K562 (cell line): ENCODE measurements at regions not wholly inside any gene's neighbourhood (a gene's known extent, or its start where the extent isn't known, plus 50 kb on each side); places are given as distances from the start of the nearest gene placed in this dataset.

ENCODE experiments used
- ATAC-seq: fragments of 200-7000 bp; cut with Tn5 transposase; 3 replicates; pipeline ENCODE4 v1.9.1; 2020; ENCODE audit warnings: moderate library complexity
- BruUV-seq: library from RNA; stranded (reverse); fragments of 400-500 nt; replicated peaks from 2 replicates; lab custom pipeline; 2021; lab: Mats Ljungman, UMichigan
- CTCF ChIA-PET: fragments of 300-600 bp; formaldehyde crosslinking; extraction: SDS; loops from one replicate; lab custom pipeline; 2021; ENCODE audit warnings: low intra/inter-chr PET ratio; lab: Yijun Ruan, JAX
- POLR2A ChIA-PET: fragments of 300-600, 350-650 bp; sonication (Branson Sonifier 250); formaldehyde crosslinking; extraction: SDS; loops from one replicate; lab custom pipeline; 2021; ENCODE audit warnings: antibody characterized with exemption, inconsistent platforms; lab: Yijun Ruan, JAX
- DNase-seq, 4 experiments: peaks; one replicate each; pipeline versions ENCODE4 v3.0.0 to v3.0.0-alpha.2; 2011 to 2018; ENCODE audit warnings: low spot score in 3 of 4, mixed read lengths in 3 of 4; ENCODE audit errors: extremely low read depth in 1 of 4
- FAIRE-seq: peaks from 2 replicates; lab custom pipeline; 2011; peaks lifted over from hg19 to GRCh38; lab: Jason Lieb, UNC
- H2AFZ ChIP-seq: 2 replicates; pipeline ENCODE4 v1.6.0; 2011; ENCODE audit warnings: low read depth, low read length, control low read depth, inconsistent platforms
- H3K27ac ChIP-seq: fragments of 200-600 bp; 3 replicates; pipeline ENCODE4 v1.8.0; 2011; ENCODE audit warnings: low read depth, mild to moderate bottlenecking, control low read depth, inconsistent platforms, low read length, moderate library complexity, mixed read lengths; ENCODE audit errors: extremely low read depth
- H3K27me3 ChIP-seq, 2 experiments: fragments of 300-600 bp in 1 of 2; 2 replicates in 1 of 2; 3 replicates in 1 of 2; pipeline versions ENCODE4 v1.6.0 to v1.8.0; 2011; ENCODE audit warnings: inconsistent platforms in 2 of 2, low read length in 2 of 2, mild to moderate bottlenecking in 1 of 2, mixed read lengths in 1 of 2, moderate library complexity in 1 of 2; ENCODE audit not compliant: control insufficient read depth in 2 of 2, insufficient read depth in 2 of 2
- H3K36me3 ChIP-seq: fragments of 300-600 bp; 3 replicates; pipeline ENCODE4 v1.8.0; 2011; ENCODE audit warnings: mild to moderate bottlenecking, low read length, inconsistent platforms; ENCODE audit not compliant: control insufficient read depth, insufficient read depth
- H3K4me1 ChIP-seq, 2 experiments: fragments of 200-600 bp in 1 of 2; replicated peaks in 1 of 2; 2 replicates in 1 of 2; 3 replicates in 1 of 2; pipeline versions ENCODE4 v1.5.1 to v1.8.0; 2011; ENCODE audit warnings: inconsistent platforms in 2 of 2, low read length in 2 of 2, mild to moderate bottlenecking in 1 of 2, mixed read lengths in 1 of 2, moderate library complexity in 1 of 2; ENCODE audit not compliant: control insufficient read depth in 2 of 2, insufficient read depth in 2 of 2
- H3K4me2 ChIP-seq: 2 replicates; pipeline ENCODE4 v1.6.1; 2011; ENCODE audit warnings: low read length, control low read depth, inconsistent platforms, mixed read lengths; ENCODE audit not compliant: insufficient read depth
- H3K4me3 ChIP-seq: fragments of 200-600 bp; sonication (generic), shearing (Covaris generic); 2 replicates; pipeline ENCODE4 v1.5.1; 2016; ENCODE audit warnings: control low read depth, inconsistent platforms
- H3K79me2 ChIP-seq: fragments of 200-600 bp; 3 replicates; pipeline ENCODE4 v1.8.0; 2011; ENCODE audit warnings: low read length, inconsistent platforms; ENCODE audit not compliant: control insufficient read depth, insufficient read depth
- H3K9ac ChIP-seq, 2 experiments: 2 replicates each; pipeline versions ENCODE4 v1.6.0 to v1.6.1; 2011; ENCODE audit warnings: low read depth in 2 of 2, low read length in 2 of 2, control low read depth in 1 of 2, inconsistent platforms in 1 of 2, mild to moderate bottlenecking in 1 of 2, mixed read lengths in 1 of 2; ENCODE audit not compliant: insufficient read depth in 1 of 2
- H3K9me1 ChIP-seq: one replicate; pipeline ENCODE4 v1.6.0; 2011; ENCODE audit warnings: inconsistent platforms, mild to moderate bottlenecking, low read length, moderate library complexity; ENCODE audit not compliant: control insufficient read depth, insufficient read depth
- H3K9me3 ChIP-seq: replicated peaks from 2 replicates; pipeline ENCODE4 v1.5.1; 2011; ENCODE audit warnings: low read depth, low read length, inconsistent platforms; ENCODE audit not compliant: control insufficient read depth, insufficient read depth
- H4K20me1 ChIP-seq: replicated peaks from 2 replicates; pipeline ENCODE4 v1.6.1; 2011; ENCODE audit warnings: low read length, inconsistent platforms, mixed read lengths; ENCODE audit not compliant: control insufficient read depth, insufficient read depth
- EP300 ChIP-seq: IDR thresholded peaks from 2 replicates; pipeline ENCODE4 v1.6.1; 2012; ENCODE audit warnings: low read length, improper control_type of control experiment
- GABPA ChIP-seq: fragments of 200-800 bp; sonication (Bioruptor generic); conservative IDR thresholded peaks from 2 replicates; pipeline ENCODE4 v1.6.1; 2016; ENCODE audit warnings: low read depth, missing genetic modification characterization, missing compliant biosample characterization
- HCFC1 ChIP-seq: IDR thresholded peaks from 2 replicates; pipeline ENCODE4 v1.6.1; 2012; ENCODE audit warnings: low read depth, low read length, improper control_type of control experiment
- NBN ChIP-seq: fragments of 450-650 bp; IDR thresholded peaks from 2 replicates; pipeline ENCODE4 v1.6.1; 2016; ENCODE audit warnings: low read depth, mild to moderate bottlenecking
- PURB ChIP-seq: sonication (generic); formaldehyde crosslinking; IDR thresholded peaks from 2 replicates; pipeline ENCODE4 v1.9.0; 2021; ENCODE audit warnings: low read depth, mild to moderate bottlenecking, missing genetic modification reagents
- ZNF124 ChIP-seq: sonication (generic); formaldehyde crosslinking; IDR thresholded peaks from 2 replicates; pipeline ENCODE4 v1.8.1; 2022; ENCODE audit warnings: missing genetic modification reagents
- in situ Hi-C: fragments of 300-500 bp; cut with MboI; formaldehyde crosslinking; loops from 4 replicates; pipeline ENCODE4 v1.15.0; 2018; ENCODE audit warnings: inconsistent platforms, mixed read lengths
- intact Hi-C: fragments of 100-400 bp; cut with micrococcal nuclease; formaldehyde crosslinking; loops from 2 replicates; pipeline ENCODE4 v1.14.2; 2022
- TF ChIP-seq, protein P1 (sequence below): fragments of 250-450 bp; sonication (Bioruptor Pico); IDR thresholded peaks from 2 replicates; pipeline ENCODE4 v1.8.0; 2022; ENCODE audit warnings: inconsistent platforms, mild to moderate bottlenecking, moderate library complexity, borderline replicate concordance
- TF ChIP-seq, protein P2 (sequence below): fragments of 250-450 bp; sonication (Bioruptor Pico); IDR thresholded peaks from 2 replicates; pipeline ENCODE4 v1.5.0; 2021
- TF ChIP-seq, protein P3 (sequence below): fragments of 450-650 bp; IDR thresholded peaks from one replicate; pipeline ENCODE4 v1.6.1; 2018; ENCODE audit warnings: mild to moderate bottlenecking, moderate library complexity; ENCODE audit not compliant: partially characterized antibody
- TF ChIP-seq, protein P4 (sequence below): fragments of 250-450 bp; sonication (Bioruptor Pico); IDR thresholded peaks from 2 replicates; pipeline ENCODE4 v1.5.0; 2020; ENCODE audit warnings: mild to moderate bottlenecking
- TF ChIP-seq, protein P5 (sequence below): sonication (generic); formaldehyde crosslinking; IDR thresholded peaks from 2 replicates; pipeline ENCODE4 v1.8.0; 2022; ENCODE audit warnings: mild to moderate bottlenecking, missing genetic modification reagents

DNA sequence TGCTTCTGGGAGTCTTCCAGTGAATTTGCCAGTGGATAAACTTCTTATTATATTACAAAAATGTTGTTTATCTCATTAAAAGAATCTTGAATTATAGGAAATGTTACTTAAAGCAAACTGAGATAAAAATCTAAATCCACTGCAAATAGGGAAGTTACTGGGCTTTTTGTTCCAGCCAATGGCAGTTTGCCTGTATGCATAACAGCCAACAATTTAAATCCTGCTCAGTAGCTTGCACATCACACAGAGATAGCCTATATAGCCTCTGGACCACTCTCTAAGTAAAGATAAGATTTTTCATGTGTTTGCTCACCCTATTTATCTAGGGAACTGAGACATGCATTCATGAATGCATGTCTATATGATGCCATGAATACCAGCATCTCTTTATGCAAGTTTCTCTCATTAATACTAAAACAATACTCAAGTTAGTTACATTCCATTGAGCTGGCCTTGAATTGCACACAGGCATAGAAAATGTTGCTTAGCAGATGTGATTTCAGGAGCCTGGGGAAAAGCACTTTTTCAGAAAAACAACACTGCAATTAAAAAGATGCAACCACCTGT, 92.1 kb upstream of the GPR149 start:
- intact Hi-C loops = no loop called here

More for the DNA sequence above, 92.1 kb upstream of the GPR149 start:
- Histone ChIP-seq H3K9me1 (no peaks in the 10 kb centered on the region), H3K9ac (no peak overlapping the region), H3K27me3 (no peaks in the 10 kb centered on the region), H3K27ac (no peak overlapping the region), H3K79me2 (no peaks in the 10 kb centered on the region), H4K20me1 (no peaks in the 10 kb centered on the region), H3K4me1 (no peaks in the 10 kb centered on the region), H3K9me3 (peaks cover 2% of the 10 kb centered on the region; the same call in 1 of the 2 replicates), H2AFZ (no peak overlapping the region), H3K4me3 (no peak overlapping the region), H3K4me2 (no peak overlapping the region), H3K36me3 (no peaks in the 10 kb centered on the region)
- no TSS peak for BruUV-seq
- TF ChIP-seq, protein P1, sequence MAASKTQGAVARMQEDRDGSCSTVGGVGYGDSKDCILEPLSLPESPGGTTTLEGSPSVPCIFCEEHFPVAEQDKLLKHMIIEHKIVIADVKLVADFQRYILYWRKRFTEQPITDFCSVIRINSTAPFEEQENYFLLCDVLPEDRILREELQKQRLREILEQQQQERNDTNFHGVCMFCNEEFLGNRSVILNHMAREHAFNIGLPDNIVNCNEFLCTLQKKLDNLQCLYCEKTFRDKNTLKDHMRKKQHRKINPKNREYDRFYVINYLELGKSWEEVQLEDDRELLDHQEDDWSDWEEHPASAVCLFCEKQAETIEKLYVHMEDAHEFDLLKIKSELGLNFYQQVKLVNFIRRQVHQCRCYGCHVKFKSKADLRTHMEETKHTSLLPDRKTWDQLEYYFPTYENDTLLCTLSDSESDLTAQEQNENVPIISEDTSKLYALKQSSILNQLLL (CRISPR knock-in tag) = no peak
- TF ChIP-seq PURB (CRISPR knock-in tag) = no peak
- TF ChIP-seq, protein P2, sequence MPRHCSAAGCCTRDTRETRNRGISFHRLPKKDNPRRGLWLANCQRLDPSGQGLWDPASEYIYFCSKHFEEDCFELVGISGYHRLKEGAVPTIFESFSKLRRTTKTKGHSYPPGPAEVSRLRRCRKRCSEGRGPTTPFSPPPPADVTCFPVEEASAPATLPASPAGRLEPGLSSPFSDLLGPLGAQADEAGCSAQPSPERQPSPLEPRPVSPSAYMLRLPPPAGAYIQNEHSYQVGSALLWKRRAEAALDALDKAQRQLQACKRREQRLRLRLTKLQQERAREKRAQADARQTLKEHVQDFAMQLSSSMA (CRISPR knock-in tag) = no peak
- TF ChIP-seq, protein P3, sequence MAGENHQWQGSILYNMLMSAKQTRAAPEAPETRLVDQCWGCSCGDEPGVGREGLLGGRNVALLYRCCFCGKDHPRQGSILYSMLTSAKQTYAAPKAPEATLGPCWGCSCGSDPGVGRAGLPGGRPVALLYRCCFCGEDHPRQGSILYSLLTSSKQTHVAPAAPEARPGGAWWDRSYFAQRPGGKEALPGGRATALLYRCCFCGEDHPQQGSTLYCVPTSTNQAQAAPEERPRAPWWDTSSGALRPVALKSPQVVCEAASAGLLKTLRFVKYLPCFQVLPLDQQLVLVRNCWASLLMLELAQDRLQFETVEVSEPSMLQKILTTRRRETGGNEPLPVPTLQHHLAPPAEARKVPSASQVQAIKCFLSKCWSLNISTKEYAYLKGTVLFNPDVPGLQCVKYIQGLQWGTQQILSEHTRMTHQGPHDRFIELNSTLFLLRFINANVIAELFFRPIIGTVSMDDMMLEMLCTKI = no peak
- no peak for TF ChIP-seq NBN
- TF ChIP-seq HCFC1 = no peak
- TF ChIP-seq, protein P4, sequence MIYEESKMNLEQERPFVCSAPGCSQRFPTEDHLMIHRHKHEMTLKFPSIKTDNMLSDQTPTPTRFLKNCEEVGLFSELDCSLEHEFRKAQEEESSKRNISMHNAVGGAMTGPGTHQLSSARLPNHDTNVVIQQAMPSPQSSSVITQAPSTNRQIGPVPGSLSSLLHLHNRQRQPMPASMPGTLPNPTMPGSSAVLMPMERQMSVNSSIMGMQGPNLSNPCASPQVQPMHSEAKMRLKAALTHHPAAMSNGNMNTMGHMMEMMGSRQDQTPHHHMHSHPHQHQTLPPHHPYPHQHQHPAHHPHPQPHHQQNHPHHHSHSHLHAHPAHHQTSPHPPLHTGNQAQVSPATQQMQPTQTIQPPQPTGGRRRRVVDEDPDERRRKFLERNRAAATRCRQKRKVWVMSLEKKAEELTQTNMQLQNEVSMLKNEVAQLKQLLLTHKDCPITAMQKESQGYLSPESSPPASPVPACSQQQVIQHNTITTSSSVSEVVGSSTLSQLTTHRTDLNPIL = no peak
- TF ChIP-seq EP300 = no peak
- TF ChIP-seq, protein P5, sequence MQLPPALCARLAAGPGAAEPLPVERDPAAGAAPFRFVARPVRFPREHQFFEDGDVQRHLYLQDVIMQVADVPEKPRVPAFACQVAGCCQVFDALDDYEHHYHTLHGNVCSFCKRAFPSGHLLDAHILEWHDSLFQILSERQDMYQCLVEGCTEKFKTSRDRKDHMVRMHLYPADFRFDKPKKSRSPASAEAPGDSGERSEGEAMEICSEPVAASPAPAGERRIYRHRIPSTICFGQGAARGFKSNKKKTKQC (CRISPR knock-in tag) = no peak
- TF ChIP-seq ZNF124 (CRISPR knock-in tag) = no peak
- no peak for TF ChIP-seq GABPA (tag)
- ChIA-PET POLR2A (no interaction called here), CTCF (no interaction called here)
- FAIRE-seq (no peak), DNase-seq (no peak), ATAC-seq (no peak)
- in situ Hi-C loops = no loop called here
